ENCODE measurements at regions not wholly inside any gene's neighbourhood (a gene's known extent, or its start where the extent isn't known, plus 50 kb on each side); places are given as distances from the start of the nearest gene placed in this dataset.
"Not testable (repeated sequence)": the region's sequence is repeated elsewhere in the genome, so short reads cannot be mapped to it uniquely, and the experiment has no call there.

- no peaks in the 10 kb centered on the region for H3K4me1 ChIP-seq (ENCODE audit: insufficient read depth, low read length, severe bottlenecking)
- TF ChIP-seq CTCF (IDR thresholded peaks at IDR 0.05; ENCODE audit: low read length) (no peak), EZH2 (IDR thresholded peaks at IDR 0.05; ENCODE audit: borderline replicate concordance, low read length) (no peak)
- H3K4me2 ChIP-seq (ENCODE audit: low read length), result no peak overlapping the region
- H3F3A ChIP-seq (ENCODE audit: insufficient read depth, low read length), result no peaks in the 10 kb centered on the region
- H3K9me3 ChIP-seq (ENCODE audit: low read length), result no peaks in the 10 kb centered on the region
- H3K27me3 ChIP-seq (ENCODE audit: insufficient read depth, low read length), result no peaks in the 10 kb centered on the region
- H2AFZ ChIP-seq (ENCODE audit: low read length), result no peak overlapping the region
- H3K36me3 ChIP-seq (ENCODE audit: insufficient read depth, low read length), result no peaks in the 10 kb centered on the region
- H3K9ac ChIP-seq (ENCODE audit: low read length), result no peak overlapping the region
- H3K9me2 ChIP-seq (ENCODE audit: low read depth, low read length), result no peaks in the 10 kb centered on the region
- no peaks in the 10 kb centered on the region for H4K20me1 ChIP-seq (ENCODE audit: insufficient read depth, low read length)
- no peak overlapping the region for H3K4me3 ChIP-seq (ENCODE audit: low read depth, low read length, poor library complexity, severe bottlenecking)
- H3K79me2 ChIP-seq (ENCODE audit: insufficient read depth, low read length), result no peaks in the 10 kb centered on the region
- no peak overlapping the region for H3K27ac ChIP-seq (ENCODE audit: low read depth, low read length, poor library complexity, severe bottlenecking)
Observed at GRCh38 chr13:18233783-18234299, 947.8 kb downstream of the TUBA3C start.

- no peak for TF ChIP-seq EZH2 (IDR thresholded peaks at IDR 0.05; ENCODE audit: borderline replicate concordance, low read length)
- no peak for TF ChIP-seq CTCF (IDR thresholded peaks at IDR 0.05; ENCODE audit: low read length)
- H4K20me1 ChIP-seq (ENCODE audit: insufficient read depth, low read length), result no peaks in the 10 kb centered on the region
- H3K9me2 ChIP-seq (ENCODE audit: low read depth, low read length), result no peaks in the 10 kb centered on the region
- H3K9ac ChIP-seq (ENCODE audit: low read length), result no peak overlapping the region
- H3K27ac ChIP-seq (ENCODE audit: low read depth, low read length, poor library complexity, severe bottlenecking), result no peak overlapping the region
- no peaks in the 10 kb centered on the region for H3F3A ChIP-seq (ENCODE audit: insufficient read depth, low read length)
- H2AFZ ChIP-seq (ENCODE audit: low read length), result no peak overlapping the region
- no peaks in the 10 kb centered on the region for H3K79me2 ChIP-seq (ENCODE audit: insufficient read depth, low read length)
- H3K4me3 ChIP-seq (ENCODE audit: low read depth, low read length, poor library complexity, severe bottlenecking), result no peak overlapping the region
- no peaks in the 10 kb centered on the region for H3K36me3 ChIP-seq (ENCODE audit: insufficient read depth, low read length)
- no peaks in the 10 kb centered on the region for H3K4me1 ChIP-seq (ENCODE audit: insufficient read depth, low read length, severe bottlenecking)
- no peak overlapping the region for H3K4me2 ChIP-seq (ENCODE audit: low read length)
- H3K27me3 ChIP-seq (ENCODE audit: insufficient read depth, low read length), result no peaks in the 10 kb centered on the region
- no peaks in the 10 kb centered on the region for H3K9me3 ChIP-seq (ENCODE audit: low read length)
Observed at GRCh38 chr13:18232994-18233782, 948.4 kb downstream of the TUBA3C start.

DNA sequence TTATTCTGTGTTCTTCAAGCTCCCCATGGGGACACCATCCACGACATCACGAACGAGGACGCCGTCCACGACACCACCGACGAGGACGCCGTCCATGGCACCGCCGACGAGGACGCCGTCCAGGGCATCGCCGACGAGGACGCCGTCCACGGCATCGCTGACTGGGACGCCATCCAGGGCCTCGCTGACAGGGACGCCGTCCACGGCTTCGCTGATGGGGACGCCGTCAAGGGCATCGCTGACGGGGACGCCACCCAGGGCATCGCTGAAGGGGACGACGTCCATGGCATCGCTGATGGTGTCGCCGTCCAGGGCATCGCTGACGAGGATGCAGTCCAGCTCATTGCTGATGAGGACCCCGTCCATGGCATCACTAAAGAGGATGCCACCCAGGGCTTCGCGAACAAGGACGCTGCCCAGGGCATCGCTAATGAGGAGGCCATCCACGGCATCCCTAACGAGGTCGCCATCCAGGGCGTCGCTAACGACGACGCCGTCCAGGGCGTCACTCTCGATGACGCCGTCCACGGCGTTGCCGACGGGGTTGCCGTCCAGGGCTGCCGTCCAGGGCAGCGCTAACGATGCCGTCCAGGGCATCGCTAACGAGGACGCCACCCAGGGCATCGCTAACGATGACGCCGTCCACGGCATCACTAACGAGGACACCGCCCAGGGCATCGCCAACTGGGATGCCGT lies 949.2 kb downstream of the TUBA3C start:
- no peaks in the 10 kb centered on the region for H4K20me1 ChIP-seq (ENCODE audit: insufficient read depth, low read length)
- H3K36me3 ChIP-seq (ENCODE audit: insufficient read depth, low read length), result no peaks in the 10 kb centered on the region
- no peaks in the 10 kb centered on the region for H3K4me1 ChIP-seq (ENCODE audit: insufficient read depth, low read length, severe bottlenecking)
- H3K9me2 ChIP-seq (ENCODE audit: low read depth, low read length), result no peaks in the 10 kb centered on the region
- no peak overlapping the region for H3K4me3 ChIP-seq (ENCODE audit: low read depth, low read length, poor library complexity, severe bottlenecking)
- no peaks in the 10 kb centered on the region for H3K79me2 ChIP-seq (ENCODE audit: insufficient read depth, low read length)
- no peak overlapping the region for H2AFZ ChIP-seq (ENCODE audit: low read length)
- no peaks in the 10 kb centered on the region for H3F3A ChIP-seq (ENCODE audit: insufficient read depth, low read length)
- no peaks in the 10 kb centered on the region for H3K9me3 ChIP-seq (ENCODE audit: low read length)
- H3K27me3 ChIP-seq (ENCODE audit: insufficient read depth, low read length), result no peaks in the 10 kb centered on the region
- no peak overlapping the region for H3K27ac ChIP-seq (ENCODE audit: low read depth, low read length, poor library complexity, severe bottlenecking)
- TF ChIP-seq EZH2 (IDR thresholded peaks at IDR 0.05; ENCODE audit: borderline replicate concordance, low read length), result no peak
- no peak for TF ChIP-seq CTCF (IDR thresholded peaks at IDR 0.05; ENCODE audit: low read length)
- no peak overlapping the region for H3K4me2 ChIP-seq (ENCODE audit: low read length)
- H3K9ac ChIP-seq (ENCODE audit: low read length), result no peak overlapping the region

DNA sequence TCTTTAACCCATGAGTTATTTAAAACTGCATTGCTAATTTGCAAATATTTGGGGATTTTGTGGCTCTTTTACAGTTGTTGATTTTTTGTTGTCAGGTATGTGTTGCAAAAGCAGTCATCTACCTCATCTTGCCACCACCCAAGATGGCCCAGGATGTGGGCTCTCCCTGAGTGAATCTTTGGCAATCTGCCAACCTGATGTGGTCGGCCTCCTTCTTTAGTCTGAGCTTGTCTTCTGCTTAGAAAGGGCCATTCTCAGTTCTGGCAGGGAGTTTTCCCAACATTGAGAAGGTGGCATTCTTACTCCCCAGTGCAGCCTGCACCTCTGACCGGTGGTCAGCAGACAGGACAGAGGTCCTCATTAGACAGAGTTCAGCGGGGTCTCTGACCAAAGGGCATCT lies 957.2 kb downstream of the TUBA3C start:
- H3K9ac ChIP-seq (ENCODE audit: low read length); H3K9me3 ChIP-seq (ENCODE audit: low read length); H3K4me3 ChIP-seq (ENCODE audit: low read depth, low read length, poor library complexity, severe bottlenecking); H2AFZ ChIP-seq (ENCODE audit: low read length); H3F3A ChIP-seq (ENCODE audit: insufficient read depth, low read length); H3K4me1 ChIP-seq (ENCODE audit: insufficient read depth, low read length, severe bottlenecking); H3K9me2 ChIP-seq (ENCODE audit: low read depth, low read length); H4K20me1 ChIP-seq (ENCODE audit: insufficient read depth, low read length); H3K27ac ChIP-seq (ENCODE audit: low read depth, low read length, poor library complexity, severe bottlenecking); H3K4me2 ChIP-seq (ENCODE audit: low read length); H3K27me3 ChIP-seq (ENCODE audit: insufficient read depth, low read length); H3K36me3 ChIP-seq (ENCODE audit: insufficient read depth, low read length); H3K79me2 ChIP-seq (ENCODE audit: insufficient read depth, low read length): not testable (repeated sequence)

DNA sequence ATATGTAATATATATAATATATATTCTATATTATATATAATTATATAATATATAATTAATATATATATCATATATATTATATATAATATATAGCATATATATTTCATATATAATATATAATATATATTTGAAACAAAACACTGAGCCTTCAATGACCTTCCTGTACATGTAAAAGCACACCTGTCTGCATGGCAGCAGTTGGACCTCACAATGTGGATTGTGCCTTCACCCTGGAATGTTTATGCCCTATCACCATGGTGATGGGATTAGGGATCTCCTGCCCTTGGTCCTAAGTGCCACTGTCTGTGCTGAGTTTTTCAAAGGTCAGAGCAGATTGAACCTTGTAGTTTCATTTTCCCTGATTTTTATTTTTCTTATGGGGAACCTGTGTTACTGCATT lies 966.9 kb downstream of the TUBA3C start:
- H2AFZ ChIP-seq (ENCODE audit: low read length); H3K9me2 ChIP-seq (ENCODE audit: low read depth, low read length); H3K27ac ChIP-seq (ENCODE audit: low read depth, low read length, poor library complexity, severe bottlenecking); H3K4me2 ChIP-seq (ENCODE audit: low read length); H3K4me1 ChIP-seq (ENCODE audit: insufficient read depth, low read length, severe bottlenecking); H3K9me3 ChIP-seq (ENCODE audit: low read length); H3K9ac ChIP-seq (ENCODE audit: low read length); H3K27me3 ChIP-seq (ENCODE audit: insufficient read depth, low read length); H3K36me3 ChIP-seq (ENCODE audit: insufficient read depth, low read length); H4K20me1 ChIP-seq (ENCODE audit: insufficient read depth, low read length); H3F3A ChIP-seq (ENCODE audit: insufficient read depth, low read length); H3K79me2 ChIP-seq (ENCODE audit: insufficient read depth, low read length); H3K4me3 ChIP-seq (ENCODE audit: low read depth, low read length, poor library complexity, severe bottlenecking): not testable (repeated sequence)

Data from OCI-LY1 (cell line).